NCI-H1417 (cell line): ENCODE measurements at regions not wholly inside any gene's neighbourhood (a gene's known extent, or its start where the extent isn't known, plus 50 kb on each side); places are given as distances from the start of the nearest gene placed in this dataset.
"Not testable (repeated sequence)": the region's sequence is repeated elsewhere in the genome, so short reads cannot be mapped to it uniquely, and the experiment has no call there.

Experiments
- DNase-seq, 3 experiments: peaks; one replicate each; lab custom pipeline; 2025; lab: John Stamatoyannopoulos, UW

DNA sequence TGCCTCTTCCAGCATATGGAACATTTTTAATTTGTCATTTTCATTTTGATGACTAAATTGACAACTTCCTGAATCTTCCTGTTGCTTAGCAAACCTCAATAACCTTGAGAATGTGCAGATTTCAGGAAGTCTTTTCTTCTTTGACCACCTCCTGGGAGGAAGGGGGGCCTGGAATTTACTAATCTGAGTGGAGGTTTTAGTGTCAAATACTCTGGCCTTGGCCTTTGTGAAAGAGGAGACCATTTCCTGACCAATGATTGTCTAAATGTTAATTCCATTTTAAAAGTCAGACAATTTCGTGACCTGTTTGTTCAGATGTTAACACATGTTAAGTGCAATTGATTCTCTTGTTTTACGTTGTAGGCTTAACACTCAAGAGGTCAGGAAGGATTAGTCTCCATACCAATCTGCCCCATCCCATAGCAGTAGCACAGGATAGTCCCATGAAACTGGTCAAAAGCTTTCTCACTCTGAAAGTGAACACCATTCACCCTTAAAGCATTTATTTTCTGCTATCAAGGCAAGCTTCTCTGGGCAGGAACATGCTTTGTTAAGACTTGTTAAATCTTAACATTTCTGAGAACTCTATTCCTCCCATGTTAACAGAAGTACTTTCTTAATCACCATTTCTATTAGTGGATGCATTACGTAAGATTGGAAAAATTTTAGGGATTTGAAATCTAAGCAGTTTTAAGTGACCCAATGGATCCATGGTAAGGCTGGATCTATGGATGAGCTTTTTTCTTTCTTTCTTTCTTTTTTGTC lies 219.6 kb downstream of the RND3 start:
- DNase-seq = no peak

DNA sequence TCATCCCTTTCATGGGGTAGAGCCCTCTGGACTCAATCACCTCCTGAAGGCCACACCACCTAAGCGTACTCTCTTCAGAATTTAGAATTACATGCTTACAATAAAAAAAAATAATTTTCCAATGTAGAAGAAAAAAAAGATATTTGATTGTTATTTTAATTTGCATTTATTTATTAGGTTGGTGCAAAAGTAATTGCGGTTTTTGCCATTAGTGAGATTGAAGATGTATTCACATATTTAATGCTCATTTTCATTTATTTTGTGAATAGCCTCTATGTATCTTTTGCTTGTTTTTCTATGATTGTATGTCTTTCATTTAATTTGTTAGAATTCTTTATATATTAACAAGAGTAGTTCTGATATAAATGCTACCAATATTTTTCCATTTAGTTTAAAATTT lies 220.5 kb downstream of the RND3 start:
- DNase-seq = no peak

DNA sequence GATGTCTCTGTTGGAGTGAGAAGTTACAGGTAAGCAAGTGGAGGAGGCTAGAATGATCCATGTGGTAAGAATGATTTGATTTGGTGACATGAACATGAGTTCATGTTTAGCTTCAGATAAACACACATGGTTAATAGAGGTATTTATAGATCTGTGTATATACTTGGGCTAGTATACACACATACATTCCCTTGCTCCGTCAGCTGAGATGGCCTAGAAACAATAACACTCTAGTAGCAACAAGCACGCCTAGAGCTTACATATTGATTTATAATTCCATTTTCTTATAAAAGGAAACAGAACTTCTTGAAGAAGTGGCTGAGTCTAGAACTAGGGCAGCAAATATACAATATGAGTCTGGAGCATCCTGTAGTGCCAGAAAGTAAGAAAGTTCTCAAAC lies 223.0 kb downstream of the RND3 start:
- DNase-seq = no peak

GRCh38 chr2:150261691-150262090 lies 225.8 kb downstream of the RND3 start:
- no peak for DNase-seq

- DNase-seq = no peak
Measured at GRCh38 chr2:150260636-150261035, 226.8 kb downstream of the RND3 start.

- DNase-seq = no peak
Measured at GRCh38 chr2:150259746-150260145, 227.7 kb downstream of the RND3 start.

DNA sequence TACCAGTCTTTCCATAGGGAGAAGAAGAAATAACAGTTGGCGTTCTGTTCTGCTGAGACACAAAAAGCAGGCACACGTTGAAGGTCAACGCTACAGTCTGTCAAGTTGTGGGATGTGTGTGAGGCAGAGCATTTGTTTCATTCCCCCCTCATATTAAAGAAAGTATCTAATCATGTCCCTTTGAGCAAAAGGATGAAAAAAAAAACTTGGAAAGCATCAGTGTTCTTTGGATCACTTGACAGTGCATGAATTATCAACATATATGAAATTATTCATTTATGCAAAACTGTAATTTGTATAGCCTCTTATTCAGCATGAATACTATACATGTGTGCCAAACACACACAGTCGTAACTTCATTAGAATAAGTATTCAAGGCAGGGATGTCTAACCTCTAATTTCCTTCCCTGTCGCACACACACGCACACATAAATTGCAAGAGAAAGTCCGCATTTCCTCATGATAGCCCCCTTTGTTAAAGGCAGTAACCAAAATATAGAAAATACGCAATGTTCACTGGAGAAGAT lies 228.6 kb downstream of the RND3 start:
- DNase-seq = no peak

- DNase-seq = no peak
Measured at GRCh38 chr2:150256736-150257135, 230.7 kb downstream of the RND3 start.

- no peak for DNase-seq
Measured at GRCh38 chr2:150255528-150255927, 231.9 kb downstream of the RND3 start.

DNA sequence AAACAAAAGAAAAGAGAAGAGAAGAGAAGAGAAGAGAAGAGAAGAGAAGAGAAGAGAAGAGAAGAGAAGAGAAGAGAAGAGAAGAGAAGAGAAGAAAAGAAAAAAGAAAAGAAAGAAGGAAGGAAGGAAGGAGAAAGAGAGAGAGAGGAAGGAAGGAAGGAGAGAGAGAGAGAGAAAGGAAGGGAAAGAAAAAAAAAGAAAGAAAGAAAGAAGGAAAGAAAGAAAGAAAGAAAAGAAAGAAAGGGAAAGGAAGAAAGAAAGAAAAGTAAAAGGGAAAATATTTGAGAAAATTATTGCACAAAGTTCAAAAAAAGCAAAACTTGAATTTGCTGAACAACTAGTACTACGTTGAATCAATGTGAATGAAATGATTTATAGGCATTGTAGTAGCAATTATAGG lies 237.7 kb downstream of the RND3 start:
- DNase-seq = not testable (repeated sequence)

GRCh38 chr2:150247481-150247880 lies 240.0 kb downstream of the RND3 start:
- DNase-seq = peak in 1 of 3 experiments; percentile 31

DNA sequence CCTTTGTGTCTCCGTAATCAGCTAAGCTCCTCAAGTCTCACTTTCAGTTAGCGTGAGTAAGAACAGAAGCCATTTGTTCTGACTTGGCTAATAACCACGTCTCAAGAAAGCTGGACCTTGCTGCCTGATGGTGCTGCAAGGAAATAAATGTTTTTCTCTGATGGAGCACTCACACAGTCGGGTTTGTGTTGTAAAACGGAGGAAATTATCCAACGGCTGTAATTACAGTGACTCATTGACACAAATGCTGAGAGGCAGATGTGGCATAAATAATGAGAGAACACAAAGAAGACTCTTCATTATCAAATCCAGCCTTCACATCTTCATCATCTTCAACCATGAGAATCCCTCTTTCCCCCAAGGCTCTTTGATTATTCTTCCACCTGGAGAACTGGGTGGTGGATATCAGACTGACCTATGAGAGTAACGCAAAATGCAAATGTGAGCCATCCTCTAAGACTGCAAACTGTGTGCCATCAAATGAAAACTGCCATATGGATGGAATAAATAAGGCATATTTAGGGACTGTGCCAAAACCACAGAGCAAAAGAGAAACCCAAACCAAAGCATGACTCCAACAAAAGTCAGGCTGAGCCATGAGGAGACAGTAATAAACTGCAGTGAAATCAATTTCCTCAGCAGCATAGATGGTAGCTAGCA lies 252.6 kb downstream of the RND3 start:
- peak in 2 of 3 experiments; percentile 50 to 78 for DNase-seq

DNA sequence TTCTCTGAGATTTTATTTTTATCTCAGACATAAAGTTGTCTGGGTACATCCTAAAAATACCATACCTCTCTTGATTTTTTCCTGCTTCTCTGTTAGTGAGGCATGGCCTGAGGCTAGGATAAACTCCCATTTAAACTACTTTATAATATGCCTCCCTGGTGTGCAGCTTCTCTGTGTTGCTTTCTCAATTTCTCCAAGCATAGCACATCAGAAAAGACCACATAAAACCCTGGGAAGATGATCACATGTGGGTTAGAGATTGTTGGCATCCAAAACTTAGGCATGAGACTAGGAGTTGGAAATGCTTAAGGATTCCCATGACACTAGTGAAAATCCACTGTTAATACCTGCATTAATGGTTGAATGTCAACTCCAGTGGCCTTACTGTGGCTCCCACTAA lies 254.6 kb downstream of the RND3 start:
- peak in 2 of 3 experiments; percentile 23 to 51 for DNase-seq

GRCh38 chr2:150232321-150232720 lies 255.1 kb downstream of the RND3 start:
- no peak for DNase-seq

DNA sequence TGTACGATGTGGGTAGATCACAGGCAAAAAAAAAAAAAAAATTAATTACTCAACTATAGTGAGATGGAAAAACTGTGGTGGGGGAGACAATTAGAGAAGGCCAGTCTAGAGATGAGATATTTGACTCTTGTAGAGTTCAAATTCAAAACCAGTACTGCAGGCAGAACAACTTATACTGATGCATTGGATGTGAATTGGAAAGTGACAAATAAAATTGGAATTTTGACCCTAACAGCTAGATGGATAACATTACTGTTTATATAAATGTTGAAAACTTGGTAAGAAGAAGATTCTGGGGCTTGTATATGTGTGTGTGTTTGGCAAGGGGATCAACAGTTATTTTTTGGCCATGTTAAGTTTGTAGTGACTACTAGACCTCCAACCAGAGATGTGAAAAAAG lies 256.9 kb downstream of the RND3 start:
- DNase-seq = no peak

DNA sequence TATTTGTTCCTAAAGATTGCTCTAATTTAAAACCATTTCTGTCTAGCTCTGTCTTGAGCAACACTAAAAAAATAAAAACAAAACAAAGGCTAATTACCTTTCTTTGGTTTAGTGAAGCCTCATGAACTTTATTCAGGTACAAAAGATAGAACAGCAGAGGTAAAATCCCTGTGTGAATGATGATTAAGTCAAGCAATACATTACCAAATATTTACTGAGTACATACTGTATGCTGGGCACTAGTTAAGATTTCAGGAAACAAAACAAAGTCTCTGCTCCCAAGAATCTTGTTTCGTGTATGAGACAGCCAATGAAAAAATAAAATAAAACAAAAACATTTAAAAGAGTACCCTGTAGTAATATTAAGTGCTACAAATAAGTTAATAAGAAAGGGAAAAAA lies 257.5 kb downstream of the RND3 start:
- DNase-seq = no peak

DNA sequence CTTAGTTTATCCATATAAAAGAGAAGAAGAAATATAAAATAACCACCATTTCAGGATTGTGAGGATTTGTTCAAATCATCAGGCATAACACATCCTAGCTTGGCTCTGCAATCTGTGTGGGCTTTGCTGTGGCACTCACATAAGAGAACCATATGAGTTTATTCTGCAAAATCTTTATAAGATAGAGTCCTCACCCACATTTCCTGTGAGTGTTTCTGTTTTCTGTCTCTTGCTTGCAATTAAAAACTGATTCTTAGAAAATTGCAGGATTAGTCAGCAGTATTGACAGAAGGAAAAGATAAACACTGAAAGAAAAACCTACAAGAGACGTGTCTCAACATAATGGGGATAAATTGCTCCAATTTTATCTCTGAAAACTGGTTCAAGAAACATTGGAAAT lies 258.5 kb downstream of the RND3 start:
- DNase-seq = peak in 1 of 3 experiments; percentile 46

GRCh38 chr2:150225030-150225429 lies 262.4 kb downstream of the RND3 start:
- DNase-seq = no peak

DNA sequence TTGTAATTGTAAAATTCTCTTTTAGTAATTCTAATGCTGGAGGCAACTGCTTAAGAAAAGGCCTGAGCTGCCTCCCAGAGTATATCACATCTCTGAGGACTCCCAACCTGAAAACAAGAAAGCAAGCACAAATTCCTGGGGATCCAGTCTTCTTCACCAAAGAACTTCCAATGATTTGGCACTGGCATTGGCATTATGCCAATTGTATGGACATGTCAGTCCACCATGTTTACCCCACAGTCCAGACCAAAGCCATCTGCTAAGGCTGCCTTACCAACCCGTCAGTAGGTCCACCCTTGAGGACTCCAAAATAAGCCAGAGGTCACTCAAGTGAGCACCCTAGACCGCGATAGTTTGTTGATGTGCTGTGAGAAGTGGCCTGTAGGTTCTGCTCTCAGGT lies 263.1 kb downstream of the RND3 start:
- no peak for DNase-seq

DNA sequence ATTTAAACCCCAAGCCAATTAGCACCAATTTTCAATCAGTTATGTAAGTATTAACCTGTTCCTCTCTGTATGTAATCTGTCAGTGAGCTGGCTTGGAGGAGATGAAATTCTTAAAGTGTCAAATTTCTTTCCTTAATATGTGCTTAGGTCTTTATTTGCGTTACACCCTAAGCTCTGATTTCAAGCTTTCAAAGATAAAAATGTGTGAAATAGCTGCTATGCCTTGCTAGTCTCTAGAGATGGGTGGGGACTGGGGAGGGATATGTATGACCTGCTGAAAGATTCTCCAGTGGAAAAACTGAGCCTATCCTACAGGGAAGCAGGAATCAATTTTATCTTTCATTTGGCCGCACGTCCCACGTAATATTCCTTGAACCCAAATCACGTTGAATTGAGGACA lies 264.5 kb downstream of the RND3 start:
- no peak for DNase-seq

DNA sequence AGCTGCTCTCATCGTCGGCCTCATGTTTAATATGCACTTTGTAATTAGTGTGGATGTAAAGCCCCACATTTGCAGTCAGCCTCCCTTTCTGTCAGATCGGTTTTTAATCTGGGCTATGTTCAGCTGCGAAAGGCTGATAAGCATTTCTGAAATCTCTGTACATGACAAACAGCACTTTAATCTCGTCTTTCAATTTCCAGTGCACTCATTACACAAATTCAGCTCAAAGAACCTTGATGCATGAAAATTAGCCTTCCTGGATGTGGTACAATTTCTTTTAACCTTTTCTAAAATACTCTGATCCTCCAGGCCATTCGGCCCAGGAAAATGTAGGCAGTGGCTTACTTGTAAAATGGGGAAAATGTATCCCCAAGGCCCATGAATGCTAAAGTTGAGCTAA lies 265.1 kb downstream of the RND3 start:
- peak in 1 of 3 experiments; percentile 39 for DNase-seq

GRCh38 chr2:150219861-150220260 lies 267.6 kb downstream of the RND3 start:
- DNase-seq = no peak

DNA sequence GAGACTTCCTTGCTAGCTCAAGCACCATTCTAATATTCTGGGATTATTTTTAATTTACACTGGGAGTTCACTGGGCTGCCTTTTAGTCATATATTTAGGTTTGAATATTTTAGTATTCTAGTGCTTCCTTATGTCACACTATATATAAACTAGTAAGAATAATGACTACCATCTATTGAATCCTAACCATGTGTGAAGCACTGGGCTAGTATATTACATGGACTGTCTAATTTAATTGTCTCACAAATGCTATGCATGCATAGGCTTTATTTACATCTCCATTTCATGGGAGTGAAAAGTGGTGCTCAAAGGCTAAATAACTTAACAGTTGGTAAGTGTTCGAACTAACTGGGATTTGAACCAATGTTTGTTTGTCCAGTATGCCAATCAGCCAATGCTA lies 272.4 kb downstream of the RND3 start:
- peak in 1 of 3 experiments; percentile 43 for DNase-seq
